ENCODE measurements at regions not wholly inside any gene's neighbourhood (a gene's known extent, or its start where the extent isn't known, plus 50 kb on each side); places are given as distances from the start of the nearest gene placed in this dataset.

DNA sequence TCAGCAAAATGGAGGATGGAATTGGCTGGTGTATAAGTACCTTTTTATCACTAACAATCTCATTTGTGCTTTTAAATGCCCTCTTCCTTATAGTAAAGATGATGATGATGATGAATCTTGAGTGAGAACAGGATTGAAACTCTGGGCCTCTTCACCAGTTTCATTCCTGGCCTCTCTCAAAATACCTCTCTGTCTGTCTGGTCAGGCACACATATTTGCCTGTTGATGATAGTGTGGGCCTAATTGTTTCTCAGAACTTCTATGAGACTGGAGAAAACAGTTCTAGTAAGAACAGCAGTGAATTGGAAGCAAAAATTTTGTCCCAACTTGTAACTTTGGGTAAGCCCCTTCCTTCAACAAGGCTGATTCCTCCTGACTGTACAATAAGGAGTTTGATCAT lies 94.4 kb upstream of the RGS4 start:
- no peak for DNase-seq

DNA sequence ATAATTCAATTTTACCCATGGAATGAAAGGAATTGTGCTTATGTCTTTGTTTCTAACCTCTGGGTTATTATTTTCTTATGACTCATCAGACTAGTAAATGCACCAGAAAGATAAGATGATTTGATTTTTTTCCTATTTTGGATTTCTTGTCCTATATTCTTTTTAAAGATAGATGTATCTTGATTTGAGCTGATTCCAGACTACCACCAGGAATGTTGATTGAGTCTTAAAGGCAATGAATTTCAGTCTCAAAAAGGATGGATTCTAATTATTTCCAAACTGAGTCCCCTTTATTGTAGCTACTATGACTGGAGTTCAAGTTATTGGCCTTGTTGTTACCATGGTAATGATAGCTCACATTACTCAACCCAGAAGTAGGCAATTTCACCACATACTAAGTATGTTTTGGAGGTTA lies 95.8 kb upstream of the RGS4 start:
- H3K27me3 ChIP-seq = no peaks in the 10 kb centered on the region
- no peaks in the 10 kb centered on the region for H3K36me3 ChIP-seq
- H3K9me3 ChIP-seq = no peaks in the 10 kb centered on the region
- H3K4me1 ChIP-seq = peaks cover 14% of the 10 kb centered on the region
- TF ChIP-seq, protein P1, sequence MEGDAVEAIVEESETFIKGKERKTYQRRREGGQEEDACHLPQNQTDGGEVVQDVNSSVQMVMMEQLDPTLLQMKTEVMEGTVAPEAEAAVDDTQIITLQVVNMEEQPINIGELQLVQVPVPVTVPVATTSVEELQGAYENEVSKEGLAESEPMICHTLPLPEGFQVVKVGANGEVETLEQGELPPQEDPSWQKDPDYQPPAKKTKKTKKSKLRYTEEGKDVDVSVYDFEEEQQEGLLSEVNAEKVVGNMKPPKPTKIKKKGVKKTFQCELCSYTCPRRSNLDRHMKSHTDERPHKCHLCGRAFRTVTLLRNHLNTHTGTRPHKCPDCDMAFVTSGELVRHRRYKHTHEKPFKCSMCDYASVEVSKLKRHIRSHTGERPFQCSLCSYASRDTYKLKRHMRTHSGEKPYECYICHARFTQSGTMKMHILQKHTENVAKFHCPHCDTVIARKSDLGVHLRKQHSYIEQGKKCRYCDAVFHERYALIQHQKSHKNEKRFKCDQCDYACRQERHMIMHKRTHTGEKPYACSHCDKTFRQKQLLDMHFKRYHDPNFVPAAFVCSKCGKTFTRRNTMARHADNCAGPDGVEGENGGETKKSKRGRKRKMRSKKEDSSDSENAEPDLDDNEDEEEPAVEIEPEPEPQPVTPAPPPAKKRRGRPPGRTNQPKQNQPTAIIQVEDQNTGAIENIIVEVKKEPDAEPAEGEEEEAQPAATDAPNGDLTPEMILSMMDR (IDR thresholded peaks at IDR 0.05; ENCODE audit: low read depth, low read length) = no peak
- no peak overlapping the region for H3K4me3 ChIP-seq (ENCODE audit: low read depth, low read length)
- no peak for DNase-seq

More for the DNA sequence above, 94.4 kb upstream of the RGS4 start:
- no peaks in the 10 kb centered on the region for H3K36me3 ChIP-seq
- peaks cover 12% of the 10 kb centered on the region for H3K4me1 ChIP-seq
- no peaks in the 10 kb centered on the region for H3K27me3 ChIP-seq
- no peaks in the 10 kb centered on the region for H3K9me3 ChIP-seq
- H3K4me3 ChIP-seq (ENCODE audit: low read depth, low read length) = no peak overlapping the region
- TF ChIP-seq, protein P1 (IDR thresholded peaks at IDR 0.05; ENCODE audit: low read depth, low read length) = no peak

DNA sequence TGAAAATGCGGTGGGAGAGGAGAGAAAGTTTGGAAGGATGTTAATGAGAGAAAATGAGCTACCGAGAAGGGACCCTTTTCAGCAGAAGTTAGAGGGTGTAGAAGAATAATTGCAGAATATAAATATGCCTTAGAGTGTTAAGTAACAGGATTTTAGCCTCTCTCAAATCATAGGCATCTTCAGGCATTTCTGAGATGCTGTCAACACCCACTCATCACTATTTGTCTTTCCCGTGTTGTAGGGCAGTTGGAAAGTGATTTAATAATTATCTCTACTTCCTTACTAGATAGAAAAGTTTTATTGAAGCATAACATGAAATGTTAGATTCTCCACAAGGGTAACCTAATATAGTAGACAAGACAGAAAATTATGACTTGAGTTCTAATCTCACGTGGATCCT lies 96.4 kb upstream of the RGS4 start:
- Histone ChIP-seq H3K36me3 (no peaks in the 10 kb centered on the region), H3K9me3 (no peaks in the 10 kb centered on the region), H3K27me3 (no peaks in the 10 kb centered on the region), H3K4me1 (peaks cover 8% of the 10 kb centered on the region), H3K4me3 (ENCODE audit: low read depth, low read length) (no peak overlapping the region)
- DNase-seq = no peak
- TF ChIP-seq, protein P1 (IDR thresholded peaks at IDR 0.05; ENCODE audit: low read depth, low read length) = no peak

DNA sequence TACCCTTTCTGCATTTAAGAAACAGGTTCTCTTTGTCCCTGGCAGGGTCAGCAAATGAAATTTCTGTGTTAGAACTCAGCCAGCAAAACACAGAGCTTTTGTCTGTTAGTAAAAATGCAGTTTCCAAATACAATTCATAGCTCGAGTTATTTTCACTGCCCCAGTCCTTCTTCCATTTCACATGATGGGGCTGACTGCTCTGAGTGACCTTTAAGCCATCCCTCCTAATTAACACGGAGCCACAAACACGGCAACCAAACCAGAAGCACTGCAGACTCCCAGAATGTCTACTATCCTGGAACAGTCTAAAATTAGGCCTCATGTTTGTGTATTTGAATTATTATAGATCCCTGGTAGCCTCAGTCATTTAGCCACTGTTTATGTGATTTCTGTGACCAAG lies 99.1 kb upstream of the RGS4 start:
- no peak for DNase-seq
- H3K4me3 ChIP-seq (ENCODE audit: low read depth, low read length) = no peak overlapping the region
- H3K9me3 ChIP-seq = no peaks in the 10 kb centered on the region
- H3K36me3 ChIP-seq = no peaks in the 10 kb centered on the region
- H3K27me3 ChIP-seq = no peaks in the 10 kb centered on the region
- peaks cover 8% of the 10 kb centered on the region; the same call in 1 of the 2 replicates for H3K4me1 ChIP-seq
- TF ChIP-seq, protein P1 (IDR thresholded peaks at IDR 0.05; ENCODE audit: low read depth, low read length) = no peak

DNA sequence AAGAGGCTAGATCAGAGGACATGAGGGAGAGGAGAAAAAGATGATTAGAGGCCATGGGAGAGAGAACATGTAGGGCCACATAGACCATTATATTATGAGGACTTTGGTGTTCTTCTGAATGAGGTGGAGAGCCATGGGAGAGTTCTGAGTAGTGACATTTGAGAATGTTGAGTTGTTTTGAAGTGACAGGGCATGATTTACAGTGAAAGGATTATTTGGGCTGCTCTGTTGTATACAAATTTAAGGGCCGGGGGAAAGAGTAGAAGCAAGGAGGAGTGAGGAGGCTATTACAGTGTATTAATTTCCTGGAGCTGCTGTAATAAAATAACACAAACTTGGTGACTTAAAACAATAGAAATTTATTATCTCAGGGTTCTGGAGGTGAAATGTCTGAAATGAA lies 102.5 kb upstream of the RGS4 start:
- TF ChIP-seq, protein P1 (IDR thresholded peaks at IDR 0.05; ENCODE audit: low read depth, low read length) = no peak

DNA sequence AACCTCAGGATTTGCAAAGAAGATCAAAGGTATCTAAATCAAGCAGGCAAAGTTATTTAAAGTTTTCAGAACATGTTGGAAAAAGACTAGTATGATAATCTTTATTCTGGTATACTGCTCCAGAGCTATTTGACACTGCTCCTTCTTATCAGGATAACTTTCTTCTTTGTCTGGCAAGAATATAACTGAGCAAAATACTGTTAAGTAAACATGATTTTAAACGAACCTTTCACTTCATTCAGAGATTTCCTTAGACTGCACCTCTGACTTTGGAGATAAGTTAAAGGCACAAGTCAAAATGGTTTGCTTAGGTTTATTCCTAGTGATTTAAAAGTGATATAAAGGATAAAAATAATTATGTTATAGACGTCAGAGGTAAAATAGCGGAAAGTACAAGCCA lies 103.9 kb upstream of the CCDC190 start:
- Histone ChIP-seq H3K36me3 (no peaks in the 10 kb centered on the region), H3K27me3 (no peaks in the 10 kb centered on the region), H3K4me1 (peaks cover 4% of the 10 kb centered on the region; the same call in 1 of the 2 replicates), H3K9me3 (peaks cover 3% of the 10 kb centered on the region; the same call in 1 of the 2 replicates), H3K4me3 (ENCODE audit: low read depth, low read length) (no peak overlapping the region)
- TF ChIP-seq, protein P1 (IDR thresholded peaks at IDR 0.05; ENCODE audit: low read depth, low read length) = no peak
- no peak for DNase-seq

More for the DNA sequence above, 102.5 kb upstream of the RGS4 start:
- H3K36me3 ChIP-seq = no peaks in the 10 kb centered on the region
- no peak for DNase-seq
- no peaks in the 10 kb centered on the region for H3K27me3 ChIP-seq
- no peak overlapping the region for H3K4me3 ChIP-seq (ENCODE audit: low read depth, low read length)
- peaks cover 8% of the 10 kb centered on the region; the same call in 1 of the 2 replicates for H3K4me1 ChIP-seq
- H3K9me3 ChIP-seq = peaks cover 3% of the 10 kb centered on the region; the same call in 1 of the 2 replicates
